Psoas muscle (tissue), 7 donors: ENCODE measurements at regions not wholly inside any gene's neighbourhood (a gene's known extent, or its start where the extent isn't known, plus 50 kb on each side); places are given as distances from the start of the nearest gene placed in this dataset.

Source experiments
- ATAC-seq, 4 donors: fragments of 200-7000 bp; cut with Tn5 transposase; one replicate each; pipeline ENCODE4 v1.9.1; 2020; ENCODE audit warnings: moderate library complexity in 3 of 4, mild to moderate bottlenecking in 2 of 4
- DNase-seq, 2 donors: peaks; one replicate each; pipeline ENCODE4 v3.0.0-alpha.2; 2020
- H3K27ac ChIP-seq: fragments of 200-600 bp; one replicate; pipeline ENCODE4 v1.8.0; 2022
- H3K27me3 ChIP-seq, 3 donors: fragments of 200-600 bp in 1 of 3; one replicate each; pipeline versions ENCODE4 v1.6.1 to v1.8.0; 2013 to 2022; ENCODE audit warnings: low read length in 2 of 3, mild to moderate bottlenecking in 2 of 3, moderate library complexity in 1 of 3; ENCODE audit not compliant: insufficient read depth in 3 of 3
- H3K36me3 ChIP-seq, 2 donors: fragments of 200-600 bp in 1 of 2; one replicate each; pipeline versions ENCODE4 v1.6.1 to v1.8.0; 2013 to 2022; ENCODE audit warnings: low read depth in 1 of 2, mild to moderate bottlenecking in 1 of 2, moderate library complexity in 1 of 2; ENCODE audit not compliant: insufficient read depth in 1 of 2
- H3K4me1 ChIP-seq: fragments of 200-600 bp; one replicate; pipeline ENCODE4 v1.8.0; 2022
- H3K4me3 ChIP-seq: fragments of 200-600 bp; one replicate; pipeline ENCODE4 v1.8.0; 2022; ENCODE audit warnings: mild to moderate bottlenecking
- H3K9me3 ChIP-seq: fragments of 200-600 bp; one replicate; pipeline ENCODE4 v1.8.0; 2022
- WGBS, 3 donors: extraction: QIAGEN DNeasy Blood & Tissue Kit; methylation state at CpG; one replicate each; pipeline versions ENCODE4 v1.1.6 to v1.1.7; 2013; 5-methylcytosine and 5-hydroxymethylcytosine counted together
- intact Hi-C, 2 donors: fragments of 100-400 bp; cut with DNase I; formaldehyde crosslinking; loops; one replicate each; pipeline versions ENCODE4 v1.11.0 to v1.14.2; 2022
- TF ChIP-seq, protein P1 (sequence below): fragments of 200-600 bp; IDR thresholded peaks from one replicate; pipeline ENCODE4 v1.8.0; 2022; ENCODE audit warnings: antibody characterized with exemption
- donor health status: healthy with polysubstance abuse.
- donor health status: DM: no; HTN: no; CAD: no; lungs with moderate emphysema.
- donor health status: Bipolar disorder and iron deficiency.
- donor health status: healthy.
- donor health status: DM: yes; HTN: yes; CAD: no.
- donor health status: DM: no; HTN: no; CAD: no.
- donor health status: DM: yes; HTN: yes; CAD: no.

DNA sequence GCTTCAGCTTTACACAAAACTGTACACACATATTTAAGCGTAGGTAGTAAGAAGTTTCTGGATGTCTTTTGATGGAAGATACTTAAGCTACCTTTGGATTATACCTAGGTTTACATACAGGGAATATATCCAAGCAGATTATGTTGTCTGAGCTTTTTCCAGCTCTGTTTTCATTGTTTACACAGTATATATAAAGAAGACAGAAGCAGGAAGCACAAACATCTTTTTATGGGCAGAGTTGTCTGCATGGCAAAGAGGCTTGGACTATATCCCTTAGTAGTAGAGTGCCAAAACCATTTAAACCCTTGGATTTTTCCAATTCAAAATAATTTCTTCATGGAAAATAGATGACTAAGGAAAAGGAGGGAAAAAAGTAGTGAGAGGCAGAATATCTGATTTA, 329.4 kb upstream of the AGA start:
- ATAC-seq = no peak
- Histone ChIP-seq H3K27ac (no peak overlapping the region), H3K9me3 (no peaks in the 10 kb centered on the region), H3K4me3 (no peak overlapping the region), H3K36me3 (no peaks in the 10 kb centered on the region), H3K4me1 (no peaks in the 10 kb centered on the region), H3K27me3 (no peaks in the 10 kb centered on the region)
- intact Hi-C loops = no loop called here
- no peak for DNase-seq
- TF ChIP-seq, protein P1, sequence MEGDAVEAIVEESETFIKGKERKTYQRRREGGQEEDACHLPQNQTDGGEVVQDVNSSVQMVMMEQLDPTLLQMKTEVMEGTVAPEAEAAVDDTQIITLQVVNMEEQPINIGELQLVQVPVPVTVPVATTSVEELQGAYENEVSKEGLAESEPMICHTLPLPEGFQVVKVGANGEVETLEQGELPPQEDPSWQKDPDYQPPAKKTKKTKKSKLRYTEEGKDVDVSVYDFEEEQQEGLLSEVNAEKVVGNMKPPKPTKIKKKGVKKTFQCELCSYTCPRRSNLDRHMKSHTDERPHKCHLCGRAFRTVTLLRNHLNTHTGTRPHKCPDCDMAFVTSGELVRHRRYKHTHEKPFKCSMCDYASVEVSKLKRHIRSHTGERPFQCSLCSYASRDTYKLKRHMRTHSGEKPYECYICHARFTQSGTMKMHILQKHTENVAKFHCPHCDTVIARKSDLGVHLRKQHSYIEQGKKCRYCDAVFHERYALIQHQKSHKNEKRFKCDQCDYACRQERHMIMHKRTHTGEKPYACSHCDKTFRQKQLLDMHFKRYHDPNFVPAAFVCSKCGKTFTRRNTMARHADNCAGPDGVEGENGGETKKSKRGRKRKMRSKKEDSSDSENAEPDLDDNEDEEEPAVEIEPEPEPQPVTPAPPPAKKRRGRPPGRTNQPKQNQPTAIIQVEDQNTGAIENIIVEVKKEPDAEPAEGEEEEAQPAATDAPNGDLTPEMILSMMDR = no peak
- 82 to 92% (median 89%) methylated on average over 1 of the region's 1 CpG for WGBS, 3 donors

DNA sequence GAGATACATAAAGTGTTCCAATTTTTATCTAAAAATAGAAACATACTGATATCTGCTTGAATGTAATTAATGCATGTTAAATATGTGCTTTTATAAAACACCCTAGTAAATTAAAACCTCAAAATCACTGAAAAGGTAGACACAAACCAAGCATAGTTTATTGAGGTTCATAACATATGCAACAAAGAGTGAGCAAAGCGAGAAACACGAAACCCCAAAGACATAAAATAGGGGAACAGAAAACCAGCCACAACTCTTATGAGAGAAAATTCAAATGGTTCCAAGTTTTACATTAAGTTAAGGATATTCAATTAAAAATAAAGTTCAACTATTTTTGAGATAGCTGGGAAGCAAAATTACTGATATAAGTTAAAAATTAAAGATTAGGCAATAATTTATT, 336.4 kb upstream of the AGA start:
- ATAC-seq = no peak
- no peak overlapping the region for H3K27ac ChIP-seq
- no peaks in the 10 kb centered on the region for H3K9me3 ChIP-seq
- 74 to 82% (median 81%) methylated on average over 2 of the region's 2 CpGs for WGBS, 3 donors
- no peaks in the 10 kb centered on the region for H3K27me3 ChIP-seq
- no peaks in the 10 kb centered on the region for H3K4me1 ChIP-seq
- intact Hi-C loops = no loop called here
- no peak overlapping the region for H3K4me3 ChIP-seq
- no peaks in the 10 kb centered on the region for H3K36me3 ChIP-seq
- no peak for DNase-seq
- TF ChIP-seq, protein P1 = no peak

DNA sequence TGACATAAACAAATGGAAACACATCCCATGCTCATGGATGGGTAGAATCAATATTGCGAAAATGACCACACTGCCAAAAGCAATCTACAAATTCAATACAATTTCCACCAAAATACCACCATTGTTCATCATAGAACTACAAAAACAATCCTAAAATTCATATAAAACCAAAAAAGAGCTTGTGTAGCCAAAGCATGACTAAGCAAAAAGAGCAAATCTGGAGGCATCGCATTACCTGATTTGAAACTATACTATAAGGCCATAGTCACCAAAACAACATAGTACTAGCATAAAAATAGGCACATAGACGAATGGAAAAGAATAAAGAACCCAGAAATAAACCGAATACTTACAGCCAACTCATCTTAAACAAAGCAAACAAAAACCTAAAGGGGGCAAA, 342.8 kb upstream of the AGA start:
- intact Hi-C loops = no loop called here
- H3K27me3 ChIP-seq = no peaks in the 10 kb centered on the region

DNA sequence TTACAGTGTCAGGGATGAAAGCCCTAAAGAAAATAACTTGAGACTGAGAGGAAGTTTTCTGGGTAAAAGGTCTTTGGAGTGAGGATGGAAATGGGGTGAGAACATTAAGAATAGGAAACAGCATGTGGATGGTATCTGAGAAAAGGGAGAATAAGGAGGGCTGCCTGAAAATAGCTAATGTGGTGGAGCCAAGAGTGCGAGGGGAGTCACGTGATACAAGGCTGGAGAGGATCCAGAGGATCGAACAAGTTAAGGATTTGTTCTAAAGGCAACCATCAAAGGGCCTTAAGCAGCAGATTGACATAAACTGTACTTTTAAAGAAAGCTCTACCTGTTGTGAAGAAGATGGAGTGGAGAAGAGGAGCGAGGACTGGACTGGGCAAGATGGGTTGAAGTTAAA, 347.4 kb upstream of the AGA start:
- Histone ChIP-seq H3K27ac (no peak overlapping the region), H3K9me3 (no peaks in the 10 kb centered on the region), H3K4me3 (no peak overlapping the region), H3K4me1 (no peaks in the 10 kb centered on the region), H3K27me3 (no peaks in the 10 kb centered on the region), H3K36me3 (no peaks in the 10 kb centered on the region)
- DNase-seq = no peak
- ATAC-seq = no peak
- WGBS, 3 donors = 71 to 77% (median 74%) methylated on average over 4 of the region's 4 CpGs
- TF ChIP-seq, protein P1 = no peak
- intact Hi-C loops = no loop called here

More for the DNA sequence above, 342.8 kb upstream of the AGA start:
- Histone ChIP-seq H3K36me3 (no peaks in the 10 kb centered on the region), H3K9me3 (no peaks in the 10 kb centered on the region), H3K4me1 (no peaks in the 10 kb centered on the region), H3K4me3 (no peak overlapping the region), H3K27ac (no peak overlapping the region)
- DNase-seq (no peak), ATAC-seq (no peak)
- WGBS, 3 donors = 57 to 65% (median 57%) methylated on average over 4 of the region's 4 CpGs
- TF ChIP-seq, protein P1 = no peak

DNA sequence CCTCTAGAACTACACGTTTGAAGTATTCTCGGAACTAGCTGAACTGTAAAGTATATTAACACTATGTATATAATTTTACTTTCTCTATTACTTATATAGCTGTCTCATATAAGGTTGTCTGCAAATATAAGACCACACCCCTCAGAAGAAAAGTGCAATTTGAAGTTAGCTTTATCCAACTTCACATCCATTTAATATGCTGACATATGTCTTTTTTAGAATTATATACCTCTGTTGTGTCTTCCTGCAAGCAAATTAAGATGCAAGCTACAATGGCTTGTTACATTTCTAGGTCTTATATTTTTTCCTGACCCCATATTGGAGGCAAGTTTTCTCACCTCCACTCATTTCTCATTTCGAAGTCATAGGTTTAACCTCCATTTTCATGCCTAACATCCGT, 349.0 kb upstream of the AGA start:
- intact Hi-C loops = no loop called here
- 73 to 82% (median 79%) methylated on average over 4 of the region's 4 CpGs for WGBS, 3 donors
- Histone ChIP-seq H3K4me1 (no peaks in the 10 kb centered on the region), H3K4me3 (no peak overlapping the region), H3K36me3 (no peaks in the 10 kb centered on the region), H3K27ac (no peak overlapping the region), H3K27me3 (no peaks in the 10 kb centered on the region), H3K9me3 (no peaks in the 10 kb centered on the region)
- no peak for DNase-seq
- TF ChIP-seq, protein P1 = no peak
- ATAC-seq = no peak
